Neural crest cell (in vitro differentiated cells): ENCODE measurements at regions not wholly inside any gene's neighbourhood (a gene's known extent, or its start where the extent isn't known, plus 50 kb on each side); places are given as distances from the start of the nearest gene placed in this dataset.

Experiments used
- DNase-seq: peaks from one replicate; pipeline ENCODE4 v3.0.0; 2021; ENCODE audit warnings: low read depth, mixed read lengths, low spot score
- H3K27ac Mint-ChIP-seq: one replicate; pipeline ENCODE4 v1.8.0; 2021; ENCODE audit warnings: mild to moderate bottlenecking, mixed read lengths; ENCODE audit not compliant: unreplicated experiment
- H3K27me3 Mint-ChIP-seq: 2 replicates; pipeline ENCODE4 v1.8.0; 2021; ENCODE audit warnings: low read depth, mild to moderate bottlenecking, mixed read lengths
- H3K36me3 Mint-ChIP-seq: 2 replicates; pipeline ENCODE4 v1.8.0; 2021; ENCODE audit warnings: low read depth, mild to moderate bottlenecking, mixed read lengths
- H3K4me1 Mint-ChIP-seq: 2 replicates; pipeline ENCODE4 v1.8.0; 2021; ENCODE audit warnings: mixed read lengths
- H3K4me3 Mint-ChIP-seq: one replicate; pipeline ENCODE4 v1.8.0; 2021; ENCODE audit warnings: mild to moderate bottlenecking, mixed read lengths
- H3K9me3 Mint-ChIP-seq: 2 replicates; pipeline ENCODE4 v1.8.0; 2021; ENCODE audit warnings: mixed read lengths
- CTCF ChIP-seq: fragments of 200-600 bp; sonication (generic); conservative IDR thresholded peaks from 2 replicates; pipeline ENCODE4 v1.5.0; 2021; ENCODE audit warnings: antibody characterized with exemption, mild to moderate bottlenecking

GRCh38 chr9:93871286-93871685 lies 83.9 kb downstream of the BARX1 start:
- Mint-ChIP-seq H3K36me3 (peaks cover 13% of the 10 kb centered on the region), H3K9me3 (peaks cover 24% of the 10 kb centered on the region), H3K4me3 (no peak overlapping the region), H3K27ac (no peak overlapping the region), H3K27me3 (peaks cover 6% of the 10 kb centered on the region), H3K4me1 (peaks cover 16% of the 10 kb centered on the region)
- no peak for DNase-seq
- no peak for TF ChIP-seq CTCF

- H3K36me3 Mint-ChIP-seq = peaks cover 7% of the 10 kb centered on the region
- peaks cover 15% of the 10 kb centered on the region for H3K9me3 Mint-ChIP-seq
- no peak overlapping the region for H3K4me3 Mint-ChIP-seq
- TF ChIP-seq CTCF = no peak
- H3K27ac Mint-ChIP-seq = no peak overlapping the region
- peaks cover 16% of the 10 kb centered on the region for H3K4me1 Mint-ChIP-seq
- no peak for DNase-seq
- H3K27me3 Mint-ChIP-seq = peaks cover 6% of the 10 kb centered on the region
These were observed 85.3 kb downstream of the BARX1 start for GRCh38 chr9:93869863-93870262.

DNA sequence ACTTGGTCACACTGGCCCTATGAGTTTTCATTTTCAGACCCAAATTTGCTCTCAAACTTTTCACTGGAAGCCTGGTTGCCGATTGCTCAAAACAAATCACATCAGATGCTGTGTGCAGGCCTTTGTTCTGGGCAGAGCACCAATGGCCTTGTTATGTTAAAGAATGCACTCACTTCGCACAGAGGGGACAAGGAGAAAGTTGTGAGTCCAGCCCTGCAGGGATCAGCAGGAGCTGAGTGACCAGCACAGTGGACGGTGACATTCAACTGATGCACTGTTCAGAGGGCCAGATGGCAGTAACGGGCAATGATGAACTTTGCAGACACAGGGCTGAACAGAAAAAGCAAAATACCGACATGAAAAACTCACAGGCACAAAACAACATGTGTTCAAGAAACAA lies 86.1 kb downstream of the BARX1 start:
- Mint-ChIP-seq H3K9me3 (peaks cover 12% of the 10 kb centered on the region), H3K27me3 (peaks cover 6% of the 10 kb centered on the region), H3K4me1 (peaks cover 22% of the 10 kb centered on the region), H3K27ac (peak overlapping the region; percentile 81), H3K4me3 (no peak overlapping the region), H3K36me3 (peaks cover 4% of the 10 kb centered on the region)
- no peak for DNase-seq
- TF ChIP-seq CTCF = no peak

- Mint-ChIP-seq H3K9me3 (no peaks in the 10 kb centered on the region), H3K4me3 (no peak overlapping the region), H3K27ac (no peak overlapping the region), H3K27me3 (no peaks in the 10 kb centered on the region), H3K36me3 (no peaks in the 10 kb centered on the region), H3K4me1 (peaks cover 21% of the 10 kb centered on the region)
- DNase-seq = no peak
- no peak for TF ChIP-seq CTCF
These were observed 89.4 kb downstream of the BARX1 start for GRCh38 chr9:93865716-93866115.

DNA sequence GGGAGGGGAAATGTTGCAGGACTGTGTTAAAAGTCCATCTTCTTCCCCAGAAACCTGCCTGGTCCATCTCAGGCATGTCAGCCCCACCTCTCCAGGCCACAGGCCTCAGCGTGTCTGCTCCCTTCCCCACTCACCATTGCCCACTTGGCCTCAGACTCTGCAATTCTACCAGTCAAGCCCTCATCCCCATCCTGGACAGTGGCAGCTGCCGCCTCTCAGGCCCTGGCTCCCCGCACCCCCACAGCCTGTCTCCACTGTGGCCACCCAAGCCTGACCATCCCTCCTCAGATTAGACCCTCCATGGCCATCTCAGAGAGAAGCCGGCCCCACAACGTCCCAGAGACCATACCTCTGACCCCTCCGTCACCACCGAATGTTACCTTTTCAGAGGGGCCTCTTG lies 89.9 kb downstream of the BARX1 start:
- Mint-ChIP-seq H3K9me3 (no peaks in the 10 kb centered on the region), H3K36me3 (no peaks in the 10 kb centered on the region), H3K27ac (no peak overlapping the region), H3K27me3 (no peaks in the 10 kb centered on the region), H3K4me3 (no peak overlapping the region), H3K4me1 (peaks cover 21% of the 10 kb centered on the region)
- TF ChIP-seq CTCF = no peak
- DNase-seq = no peak

DNA sequence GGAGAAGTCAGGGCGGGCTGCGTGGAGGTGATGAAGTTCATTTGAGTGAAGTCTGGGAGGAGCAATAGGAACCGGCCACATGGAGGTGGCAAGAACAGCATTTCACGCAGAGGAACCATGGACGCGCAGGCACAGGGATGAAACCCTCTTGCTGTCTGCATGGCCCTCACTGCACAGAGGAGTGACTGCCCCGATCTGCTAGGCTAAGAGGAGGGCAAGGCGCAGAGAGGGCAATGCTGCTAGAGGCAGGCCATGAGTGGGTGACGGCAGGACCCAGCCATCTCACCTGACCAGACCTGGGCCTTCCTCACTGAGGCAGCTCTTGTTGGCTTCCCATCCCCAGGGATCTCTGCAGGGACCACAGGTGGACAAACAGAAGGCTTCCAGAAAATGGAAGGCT lies 90.3 kb downstream of the BARX1 start:
- no peak for TF ChIP-seq CTCF
- Mint-ChIP-seq H3K27ac (no peak overlapping the region), H3K4me3 (no peak overlapping the region), H3K27me3 (no peaks in the 10 kb centered on the region), H3K36me3 (no peaks in the 10 kb centered on the region), H3K9me3 (no peaks in the 10 kb centered on the region), H3K4me1 (peaks cover 21% of the 10 kb centered on the region)
- DNase-seq = no peak
